Muscle of leg (tissue), 3 donors: ENCODE measurements at regions not wholly inside any gene's neighbourhood (a gene's known extent, or its start where the extent isn't known, plus 50 kb on each side); places are given as distances from the start of the nearest gene placed in this dataset.

Experiments used
- DNase-seq: peaks from one replicate; pipeline ENCODE4 v3.0.0; 2013
- H3K27ac ChIP-seq: one replicate; pipeline ENCODE4 v1.5.1; 2013; ENCODE audit warnings: mild to moderate bottlenecking, low read length, control low read depth
- H3K27me3 ChIP-seq: one replicate; pipeline ENCODE4 v1.6.1; 2013; ENCODE audit warnings: low read length; ENCODE audit not compliant: control insufficient read depth, insufficient read depth
- H3K36me3 ChIP-seq: one replicate; pipeline ENCODE4 v1.6.1; 2013; ENCODE audit warnings: low read length; ENCODE audit not compliant: control insufficient read depth, insufficient read depth
- H3K4me1 ChIP-seq: one replicate; pipeline ENCODE4 v1.6.1; 2013; ENCODE audit warnings: low read length; ENCODE audit not compliant: control insufficient read depth, insufficient read depth
- H3K4me3 ChIP-seq: one replicate; pipeline ENCODE4 v1.5.1; 2013; ENCODE audit warnings: low read length, control low read depth
- H3K9me3 ChIP-seq: replicated peaks from 2 replicates; pipeline ENCODE4 v1.6.1; 2013; ENCODE audit warnings: low read depth, low read length; ENCODE audit not compliant: control insufficient read depth
- WGBS: methylation state at CpG from one replicate; pipeline ENCODE4 v1.1.5; 2013; ENCODE audit warnings: missing lambda C conversion rate; ENCODE audit not compliant: insufficient coverage; 5-methylcytosine and 5-hydroxymethylcytosine counted together

GRCh38 chr22:49305966-49306631 lies 521.6 kb downstream of the BRD1 start:
- Histone ChIP-seq H3K27me3 (peaks cover 11% of the 10 kb centered on the region), H3K4me1 (no peaks in the 10 kb centered on the region), H3K4me3 (no peak overlapping the region), H3K9me3 (no peaks in the 10 kb centered on the region), H3K27ac (no peak overlapping the region), H3K36me3 (no peaks in the 10 kb centered on the region)
- no peak for DNase-seq
- WGBS, result 74% methylated on average over 12 of the region's 18 CpGs

- Histone ChIP-seq H3K27ac (no peak overlapping the region), H3K9me3 (no peaks in the 10 kb centered on the region), H3K4me3 (no peak overlapping the region), H3K27me3 (peaks cover 11% of the 10 kb centered on the region), H3K36me3 (no peaks in the 10 kb centered on the region), H3K4me1 (no peaks in the 10 kb centered on the region)
- DNase-seq, result peak; percentile 62
- WGBS, result 12% methylated on average over 20 of the region's 20 CpGs
Measured at GRCh38 chr22:49305214-49305965, 522.3 kb downstream of the BRD1 start.

- H3K27ac ChIP-seq, result no peak overlapping the region
- no peaks in the 10 kb centered on the region for H3K9me3 ChIP-seq
- no peak for DNase-seq
- H3K4me1 ChIP-seq, result no peaks in the 10 kb centered on the region
- peaks cover 16% of the 10 kb centered on the region for H3K27me3 ChIP-seq
- no peaks in the 10 kb centered on the region for H3K36me3 ChIP-seq
- no peak overlapping the region for H3K4me3 ChIP-seq
- WGBS, result 87% methylated on average over 20 of the region's 22 CpGs
Measured at GRCh38 chr22:49303781-49304461, 523.8 kb downstream of the BRD1 start.

GRCh38 chr22:49303061-49303735 lies 524.5 kb downstream of the BRD1 start:
- WGBS, result 58% methylated on average over 9 of the region's 17 CpGs
- Histone ChIP-seq H3K36me3 (no peaks in the 10 kb centered on the region), H3K4me1 (no peaks in the 10 kb centered on the region), H3K9me3 (no peaks in the 10 kb centered on the region), H3K27ac (no peak overlapping the region), H3K4me3 (no peak overlapping the region), H3K27me3 (peaks cover 16% of the 10 kb centered on the region)
- no peak for DNase-seq

GRCh38 chr22:49302530-49302929 lies 525.1 kb downstream of the BRD1 start:
- Histone ChIP-seq H3K9me3 (no peaks in the 10 kb centered on the region), H3K4me3 (no peak overlapping the region), H3K4me1 (no peaks in the 10 kb centered on the region), H3K36me3 (no peaks in the 10 kb centered on the region), H3K27ac (no peak overlapping the region), H3K27me3 (peaks cover 15% of the 10 kb centered on the region)
- 91% methylated on average over 31 of the region's 31 CpGs for WGBS
- no peak for DNase-seq

- Histone ChIP-seq H3K4me1 (no peaks in the 10 kb centered on the region), H3K36me3 (no peaks in the 10 kb centered on the region), H3K27me3 (peaks cover 11% of the 10 kb centered on the region), H3K4me3 (no peak overlapping the region), H3K27ac (no peak overlapping the region), H3K9me3 (no peaks in the 10 kb centered on the region)
- no peak for DNase-seq
- WGBS, result 83% methylated on average over 10 of the region's 11 CpGs
Measured at GRCh38 chr22:49302150-49302460, 525.6 kb downstream of the BRD1 start.

GRCh38 chr22:49301398-49302149 lies 526.1 kb downstream of the BRD1 start:
- Histone ChIP-seq H3K36me3 (no peaks in the 10 kb centered on the region), H3K9me3 (no peaks in the 10 kb centered on the region), H3K4me1 (no peaks in the 10 kb centered on the region), H3K27ac (no peak overlapping the region), H3K4me3 (no peak overlapping the region), H3K27me3 (peaks cover 11% of the 10 kb centered on the region)
- DNase-seq, result no peak
- WGBS, result 85% methylated on average over 33 of the region's 37 CpGs

GRCh38 chr22:49300951-49301397 lies 526.7 kb downstream of the BRD1 start:
- WGBS, result 94% methylated on average over 6 of the region's 15 CpGs
- peaks cover 14% of the 10 kb centered on the region for H3K27me3 ChIP-seq

GRCh38 chr22:49300241-49300640 lies 527.4 kb downstream of the BRD1 start:
- DNase-seq, result no peak
- peaks cover 11% of the 10 kb centered on the region for H3K27me3 ChIP-seq
- 93% methylated on average over 9 of the region's 11 CpGs for WGBS
- no peaks in the 10 kb centered on the region for H3K9me3 ChIP-seq
- H3K4me1 ChIP-seq, result no peaks in the 10 kb centered on the region
- no peak overlapping the region for H3K4me3 ChIP-seq
- no peaks in the 10 kb centered on the region for H3K36me3 ChIP-seq
- no peak overlapping the region for H3K27ac ChIP-seq

More at GRCh38 chr22:49300951-49301397, 526.7 kb downstream of the BRD1 start:
- Histone ChIP-seq H3K4me3 (no peak overlapping the region), H3K27ac (no peak overlapping the region), H3K36me3 (no peaks in the 10 kb centered on the region), H3K4me1 (no peaks in the 10 kb centered on the region), H3K9me3 (no peaks in the 10 kb centered on the region)
- no peak for DNase-seq
